NCI-H446 treated with DMSO at 0.1 percent for 48 hours (cell line): ENCODE measurements at regions not wholly inside any gene's neighbourhood (a gene's known extent, or its start where the extent isn't known, plus 50 kb on each side); places are given as distances from the start of the nearest gene placed in this dataset.

Source experiments
- DNase-seq: peaks from one replicate; lab custom pipeline; 2025; lab: John Stamatoyannopoulos, UW

DNA sequence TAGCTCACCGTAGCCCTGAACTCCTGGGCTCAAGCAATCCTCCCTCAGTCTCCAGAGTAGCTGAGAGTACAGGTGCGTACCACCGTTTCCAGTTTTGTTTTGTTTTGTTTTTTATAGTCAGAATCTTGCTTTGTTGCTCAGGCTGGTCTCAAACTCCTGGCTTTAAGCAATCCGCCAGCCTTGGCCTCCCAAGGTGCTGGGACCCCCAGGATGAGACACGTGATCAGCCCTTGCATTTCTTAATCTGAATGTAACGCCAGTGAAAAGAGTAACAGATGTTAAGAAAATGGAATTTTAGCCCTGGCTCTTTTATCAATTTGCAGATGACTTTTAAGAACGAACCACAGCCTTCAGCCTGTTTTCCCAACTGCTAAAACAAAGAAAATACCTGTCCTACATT lies 451.3 kb downstream of the SHQ1 start:
- DNase-seq = no peak

DNA sequence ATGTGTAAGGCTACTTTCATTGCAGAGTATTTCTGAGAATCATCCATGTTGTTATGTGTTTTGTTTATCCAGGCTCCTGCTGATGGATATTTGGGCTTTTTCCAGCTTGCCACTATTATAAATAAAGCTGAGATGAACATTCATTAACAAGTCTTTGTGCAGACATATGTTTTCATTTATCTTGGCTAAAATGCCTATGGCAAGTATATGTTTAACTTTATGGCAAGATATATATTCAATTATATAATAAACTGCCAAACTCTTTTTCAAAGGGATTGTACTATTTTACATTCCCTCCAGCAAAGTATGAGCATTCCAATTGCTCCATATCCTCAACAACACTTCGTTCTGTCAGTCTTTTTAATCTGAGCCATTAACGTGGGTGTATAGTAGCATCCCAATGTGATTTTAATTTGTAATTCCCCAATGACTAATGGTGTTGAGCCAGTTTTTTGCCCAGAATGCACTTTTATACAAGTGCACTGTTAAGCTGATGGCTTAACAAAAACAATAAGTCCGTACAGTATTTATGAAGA lies 452.4 kb downstream of the SHQ1 start:
- no peak for DNase-seq

DNA sequence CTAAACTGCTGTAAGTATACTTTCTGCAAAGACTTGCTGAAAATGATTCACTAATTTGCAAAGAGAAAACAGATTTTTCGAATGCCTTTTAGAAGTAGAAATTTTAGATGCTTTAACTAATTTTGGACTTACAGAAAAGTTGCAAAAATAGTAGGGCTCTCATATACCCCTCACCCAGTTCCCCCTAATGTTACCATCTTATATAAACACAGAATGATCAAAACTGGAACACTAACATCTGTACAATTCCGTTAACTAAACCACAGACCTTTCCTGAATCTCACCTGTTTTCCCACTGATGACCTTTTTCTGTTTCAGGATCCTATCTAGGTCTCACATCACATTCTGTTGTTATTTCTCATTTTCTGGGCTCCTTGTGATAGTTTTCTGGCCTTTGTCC lies 454.8 kb downstream of the SHQ1 start:
- DNase-seq = no peak

DNA sequence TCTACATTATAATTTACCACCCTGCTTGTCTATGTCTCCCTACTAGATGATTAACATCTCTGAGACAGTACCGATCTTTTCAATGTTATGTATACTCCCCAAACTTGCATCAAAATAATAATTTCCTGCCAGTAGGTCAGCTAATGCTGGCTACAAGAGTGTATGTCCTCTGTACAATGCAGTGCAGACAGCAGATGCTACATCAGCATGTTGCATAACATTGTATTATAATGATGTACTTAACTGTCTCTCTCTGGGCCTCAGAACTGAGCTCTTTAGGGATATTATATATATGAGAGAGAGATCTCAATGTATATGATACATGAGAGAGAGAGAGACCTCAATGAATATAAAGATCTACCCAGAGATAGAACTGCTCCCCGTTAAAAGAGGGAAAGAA lies 456.6 kb downstream of the SHQ1 start:
- no peak for DNase-seq

DNA sequence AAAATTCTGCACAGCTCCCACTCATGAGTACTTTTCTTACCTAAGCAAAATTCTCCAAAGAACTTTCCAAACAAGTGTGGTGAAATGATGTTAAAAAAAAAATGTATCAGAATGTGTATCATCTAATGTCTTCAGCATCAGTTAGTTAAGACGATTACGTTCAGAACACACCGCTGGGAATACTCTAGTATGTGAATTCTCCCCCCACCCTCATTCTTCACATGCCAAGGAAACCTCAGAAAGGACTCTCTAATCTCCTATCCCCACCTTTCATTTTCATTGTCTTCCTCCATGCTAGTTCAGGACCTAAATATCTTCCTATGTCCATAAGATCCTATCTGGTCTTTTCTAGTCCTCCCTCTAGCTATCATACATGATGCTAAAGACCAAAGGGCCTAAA lies 457.4 kb downstream of the SHQ1 start:
- DNase-seq = no peak

DNA sequence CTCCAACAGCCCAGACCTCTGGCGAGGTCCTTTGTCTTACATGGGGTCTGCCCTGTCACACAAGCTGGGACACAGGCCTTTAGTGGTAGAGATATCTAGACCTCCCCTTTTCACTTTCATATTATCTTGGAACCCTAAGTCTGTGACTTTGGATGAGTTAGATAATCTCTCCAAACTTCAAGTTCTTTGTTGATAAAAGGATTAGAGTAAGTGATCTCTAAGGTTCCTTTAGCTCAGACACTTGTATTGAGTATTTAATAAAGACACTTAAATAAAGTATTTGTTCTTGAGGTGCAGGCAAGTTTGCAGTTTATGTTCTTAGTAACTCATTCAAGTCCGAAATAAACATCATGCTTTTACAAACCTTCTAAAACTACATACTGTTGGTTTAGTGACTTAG lies 459.6 kb downstream of the SHQ1 start:
- no peak for DNase-seq

DNA sequence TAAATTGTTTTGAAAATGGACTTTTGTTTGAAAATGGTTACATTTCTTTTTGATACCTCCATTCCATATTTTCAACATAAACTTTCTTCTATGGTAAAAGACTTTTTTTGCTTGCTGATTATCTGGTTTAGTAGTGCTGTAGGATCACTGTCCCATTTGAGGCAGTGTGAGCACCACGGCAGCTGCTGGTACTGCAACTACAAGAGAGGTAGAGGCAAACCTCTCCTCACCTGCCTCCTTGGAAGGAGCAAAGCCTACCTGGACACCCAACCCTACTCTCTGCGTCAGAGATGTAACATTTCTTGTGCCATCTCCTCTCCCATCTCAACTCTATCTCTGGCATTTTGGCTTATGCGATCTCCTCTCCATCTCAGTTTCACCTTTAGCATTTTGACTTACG lies 460.1 kb downstream of the SHQ1 start:
- DNase-seq = no peak

DNA sequence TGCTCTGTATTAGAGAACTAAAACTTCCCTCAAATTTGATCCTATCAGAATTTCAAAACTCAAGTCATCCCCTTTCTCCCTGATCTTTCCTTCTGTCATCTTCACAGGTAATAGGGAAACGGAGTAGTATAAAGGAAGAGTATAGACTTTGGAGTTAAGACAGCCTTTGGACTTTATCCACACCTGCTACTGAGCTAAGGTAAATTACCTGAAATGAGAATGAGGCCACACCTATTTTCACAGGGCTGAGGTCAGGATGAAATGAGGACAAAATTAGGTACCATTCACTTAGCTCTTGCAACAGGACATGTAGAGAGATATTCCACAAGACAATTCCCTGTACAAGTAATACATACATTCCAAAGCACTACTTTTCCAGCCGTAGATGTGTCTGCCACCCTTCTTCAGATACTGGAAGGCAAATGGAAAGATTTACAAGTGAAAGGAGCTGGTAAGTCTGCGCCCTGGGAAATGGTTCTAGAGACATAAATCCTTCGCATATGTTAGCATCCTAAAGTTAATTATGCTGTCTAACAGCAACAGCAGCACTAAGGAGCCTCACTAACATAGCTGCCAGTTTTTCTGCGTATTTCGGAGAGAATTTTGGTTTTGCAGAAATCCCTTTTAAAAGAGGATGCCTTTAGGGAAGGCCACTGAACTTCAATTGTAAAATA lies 461.8 kb downstream of the SHQ1 start:
- no peak for DNase-seq

DNA sequence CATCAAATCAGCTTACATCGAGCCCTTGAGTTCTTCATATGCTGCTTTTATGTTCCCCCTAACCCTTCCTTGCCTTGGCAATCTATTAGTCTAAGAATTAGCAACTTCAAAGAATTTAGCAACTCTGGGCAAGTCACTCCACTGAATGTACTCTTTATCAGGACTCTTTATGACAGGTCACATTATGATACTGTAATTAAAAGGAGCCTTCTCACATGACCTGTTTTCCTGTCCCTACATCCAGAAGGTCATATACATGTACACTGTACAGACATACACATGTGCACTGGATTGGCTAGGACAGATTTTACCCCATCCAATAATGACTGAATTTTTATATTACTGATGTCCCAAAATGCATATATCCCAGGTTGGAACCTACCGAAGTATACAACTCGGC lies 463.1 kb downstream of the SHQ1 start:
- DNase-seq = no peak

DNA sequence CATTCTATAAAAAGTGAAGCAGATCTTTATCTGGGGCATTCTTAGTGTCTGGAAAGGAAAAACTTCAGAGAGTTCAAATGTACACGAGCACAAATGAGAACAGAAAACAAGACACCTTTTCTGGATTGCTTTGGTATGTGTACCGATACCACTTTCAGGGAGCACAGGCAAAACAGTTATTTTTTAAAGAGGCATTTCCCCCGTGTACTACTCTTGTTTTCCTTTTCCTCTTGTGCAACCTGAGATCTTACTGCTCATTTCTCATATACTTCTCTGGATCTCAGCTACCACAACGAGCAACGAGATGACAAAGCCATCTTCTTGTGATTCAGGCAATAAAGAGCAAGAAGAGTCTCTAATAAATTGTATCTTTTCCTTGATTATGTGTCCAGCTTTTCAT lies 463.6 kb downstream of the SHQ1 start:
- no peak for DNase-seq

DNA sequence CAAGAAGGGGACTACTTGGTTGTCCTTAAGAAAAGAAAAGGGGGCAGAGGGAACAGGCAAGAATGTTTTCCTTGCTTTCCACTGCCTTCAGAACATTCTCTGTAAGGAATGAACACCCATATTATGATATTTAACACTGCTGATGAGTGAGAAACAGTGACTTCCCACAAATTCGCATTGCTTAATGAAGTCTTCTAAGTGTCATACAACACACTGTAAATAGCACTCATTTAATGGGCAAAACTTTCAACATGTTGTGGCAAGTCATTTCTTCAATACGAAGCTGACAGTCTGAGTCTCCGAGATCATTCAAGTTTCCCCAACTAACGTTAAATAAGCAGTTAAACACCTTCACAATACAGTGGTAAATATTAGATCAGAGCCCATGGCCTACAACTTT lies 464.4 kb downstream of the SHQ1 start:
- no peak for DNase-seq

DNA sequence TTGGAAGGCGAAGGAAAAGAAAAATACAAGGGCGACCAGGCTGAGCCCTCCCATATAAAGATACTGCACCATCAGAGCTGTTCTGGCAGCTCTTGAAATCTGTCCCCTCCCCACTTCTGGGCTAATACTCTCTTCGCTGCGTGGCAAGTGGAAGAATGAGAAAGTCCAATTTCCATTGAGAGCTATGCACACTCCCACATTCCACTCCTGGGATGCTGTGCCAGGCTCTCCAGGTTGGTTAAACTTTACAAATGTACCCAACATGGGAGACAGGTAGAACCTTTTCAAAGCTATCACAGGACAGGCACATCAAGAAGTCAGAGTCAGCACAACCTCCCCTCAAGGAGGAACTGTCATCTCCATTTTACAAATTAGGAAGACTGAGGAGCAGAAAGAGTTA lies 465.0 kb downstream of the SHQ1 start:
- no peak for DNase-seq

DNA sequence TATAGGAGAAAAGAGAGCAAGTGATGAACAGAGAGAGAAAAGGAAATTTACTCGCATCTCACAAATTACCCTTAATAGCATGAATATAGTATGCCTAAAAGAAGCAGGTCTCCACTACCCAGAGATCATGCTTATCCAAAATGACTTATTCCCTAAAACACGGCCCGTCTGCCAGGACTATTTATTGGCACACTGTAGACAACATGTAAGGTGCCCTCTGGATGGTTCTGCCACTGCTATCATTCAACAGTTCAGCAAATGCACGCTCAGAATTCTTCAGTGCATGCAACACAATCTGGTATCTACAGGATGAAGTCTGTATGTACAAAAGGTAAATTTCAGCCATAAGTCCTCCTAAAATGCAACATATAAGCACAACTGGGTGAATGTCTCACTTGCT lies 465.8 kb downstream of the SHQ1 start:
- DNase-seq = no peak

DNA sequence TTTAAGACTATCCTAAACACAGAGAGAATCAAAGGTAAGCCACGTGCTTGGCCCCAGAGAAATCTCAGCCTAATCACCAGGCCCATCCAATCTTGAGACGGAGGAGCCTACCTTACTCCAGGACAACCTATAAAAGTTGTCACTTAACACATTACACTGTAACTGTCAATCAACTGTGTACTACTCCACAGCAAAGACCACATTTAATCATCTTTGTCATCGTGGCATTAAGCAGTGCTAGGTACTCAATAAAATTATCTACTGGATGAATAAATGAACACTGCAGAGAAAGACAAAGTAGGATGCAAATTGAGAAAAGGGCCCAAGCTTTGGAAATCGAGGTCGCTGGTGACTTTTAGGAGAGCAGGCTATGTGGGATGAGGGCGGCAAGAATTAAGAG lies 466.7 kb downstream of the SHQ1 start:
- no peak for DNase-seq

DNA sequence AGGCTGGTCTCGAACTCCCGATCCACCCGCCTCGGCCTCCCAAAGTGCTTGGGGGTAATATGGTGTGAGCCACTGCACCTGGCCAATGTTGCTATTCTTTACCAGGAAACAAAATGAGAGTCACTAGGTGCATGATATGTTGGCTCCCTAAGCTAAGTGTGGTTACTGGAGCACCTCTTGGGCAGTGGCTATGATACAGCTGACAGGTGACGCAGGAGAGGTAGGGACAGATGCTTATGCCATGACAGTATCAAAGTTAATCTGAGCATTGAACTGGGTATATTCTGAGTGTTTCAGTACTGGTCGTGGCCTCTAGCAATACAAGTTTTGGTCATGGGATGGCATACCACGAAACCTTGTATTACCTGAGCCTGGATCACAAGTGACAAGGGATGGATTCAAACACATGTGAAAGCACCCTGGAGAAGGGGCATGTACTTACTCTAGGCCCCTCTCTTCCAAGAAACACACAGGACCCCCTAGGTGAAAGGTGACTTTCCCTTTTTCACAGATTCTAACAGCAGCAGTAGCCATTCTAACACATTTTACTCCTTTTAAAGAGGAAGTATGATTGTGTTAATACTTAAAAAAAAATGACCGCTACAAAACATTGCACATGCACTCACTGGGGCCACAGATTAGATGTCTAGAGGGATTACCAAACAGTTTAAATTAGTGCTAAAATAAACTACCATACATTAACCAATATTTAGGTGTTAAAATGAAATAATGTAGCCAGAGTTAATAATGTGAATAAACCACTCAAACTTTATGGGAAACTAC lies 467.3 kb downstream of the SHQ1 start:
- DNase-seq = no peak

DNA sequence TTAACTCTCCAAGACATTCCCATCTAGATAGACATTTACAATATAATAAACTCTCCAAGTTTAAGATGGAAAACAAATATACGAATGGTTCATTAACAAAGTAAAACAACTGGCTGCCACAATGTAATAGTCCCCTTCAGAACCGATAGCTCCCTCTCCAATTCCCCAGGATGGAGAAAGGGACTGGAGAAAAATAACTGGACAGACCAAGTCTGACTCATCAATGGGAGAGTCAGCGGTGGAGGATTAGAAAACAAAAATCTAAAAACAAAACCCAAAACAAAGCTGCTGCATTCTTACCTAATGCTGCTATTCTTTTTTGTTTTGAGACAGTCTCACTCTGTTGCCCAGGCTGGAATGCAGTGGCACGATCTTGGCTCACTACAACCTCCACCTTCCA lies 468.1 kb downstream of the SHQ1 start:
- DNase-seq = no peak

DNA sequence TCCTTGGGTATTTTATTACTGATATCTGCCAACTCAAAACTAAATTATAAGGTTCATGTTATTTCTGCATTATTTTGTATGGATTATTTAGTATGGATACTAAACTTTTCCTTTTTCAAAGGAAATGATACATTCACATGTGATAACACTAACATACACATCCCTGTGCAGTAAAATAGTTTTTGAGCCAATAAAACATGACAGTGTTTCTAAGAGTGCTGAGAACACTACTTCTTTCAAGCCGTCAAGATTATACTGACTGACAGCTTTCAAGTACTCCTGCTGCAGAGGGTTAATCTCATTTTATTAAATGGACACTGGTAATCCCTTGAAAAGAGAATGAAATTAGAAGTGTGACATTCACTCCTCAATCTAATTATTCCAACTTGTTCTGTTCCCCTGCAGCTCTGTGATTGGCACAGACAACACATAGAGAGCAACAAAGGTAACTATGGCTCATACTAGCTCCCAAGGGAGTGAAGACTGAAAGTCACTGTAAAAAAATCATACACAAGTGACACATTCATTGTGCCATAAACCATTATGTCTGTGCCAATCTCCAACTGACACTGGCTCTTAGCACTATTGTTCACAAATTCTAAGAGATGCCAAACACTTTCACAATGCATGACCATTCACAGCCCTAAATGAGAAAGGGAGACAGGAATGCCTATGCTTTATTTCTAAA lies 468.6 kb downstream of the SHQ1 start:
- DNase-seq = no peak

DNA sequence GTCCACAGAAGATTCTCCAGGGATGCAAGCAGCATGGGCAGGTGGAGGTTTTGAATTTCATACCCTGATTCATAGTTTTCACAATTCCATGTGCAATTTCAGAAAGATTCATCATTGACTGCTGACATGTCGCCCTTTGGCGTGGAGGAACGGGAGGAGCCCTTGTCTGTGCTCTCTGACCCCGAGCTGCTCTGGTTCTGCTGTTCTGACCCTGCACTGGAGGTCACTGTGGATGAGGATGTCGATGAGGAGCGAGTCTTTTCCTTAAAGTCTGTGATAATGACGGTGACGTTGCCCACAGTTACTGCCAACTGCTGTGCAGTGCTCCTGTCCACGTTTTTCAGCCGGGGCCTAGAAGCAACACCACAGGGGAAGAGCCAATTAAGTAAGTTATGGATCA lies 470.0 kb downstream of the SHQ1 start:
- no peak for DNase-seq

DNA sequence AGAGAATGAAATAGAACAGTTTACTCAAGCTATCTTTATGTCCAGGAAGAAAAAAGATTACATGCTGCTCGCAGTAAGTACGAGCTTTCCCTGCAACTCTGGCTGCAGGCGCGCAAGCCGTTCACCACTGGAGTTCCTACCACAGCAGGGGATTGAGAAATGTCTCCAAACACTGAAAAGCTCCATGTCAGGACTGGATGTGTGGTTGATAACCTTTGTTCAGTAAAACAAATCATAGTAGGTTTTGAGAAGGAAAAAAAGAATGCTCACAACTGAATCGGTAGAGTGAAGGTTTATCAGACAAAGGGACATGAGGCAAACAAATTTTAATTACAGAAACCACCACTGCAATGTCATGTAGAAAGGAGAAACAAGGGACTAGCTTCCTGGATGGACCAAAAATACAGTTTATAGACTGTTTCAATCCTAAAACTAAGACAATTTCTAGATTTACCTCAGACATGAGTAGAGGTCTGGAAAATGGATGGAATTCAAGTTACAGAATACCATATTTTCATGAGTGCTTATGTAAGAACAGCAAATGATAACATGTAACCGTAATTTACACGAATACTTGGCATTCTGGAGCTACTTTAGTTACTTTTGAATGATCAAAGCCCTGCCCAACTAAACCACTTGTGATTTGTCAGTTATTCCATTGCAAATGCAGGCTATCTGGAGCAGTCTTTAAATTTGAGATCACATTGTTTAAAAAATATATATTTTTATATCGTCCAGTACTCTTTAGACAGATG lies 471.1 kb downstream of the SHQ1 start:
- no peak for DNase-seq

DNA sequence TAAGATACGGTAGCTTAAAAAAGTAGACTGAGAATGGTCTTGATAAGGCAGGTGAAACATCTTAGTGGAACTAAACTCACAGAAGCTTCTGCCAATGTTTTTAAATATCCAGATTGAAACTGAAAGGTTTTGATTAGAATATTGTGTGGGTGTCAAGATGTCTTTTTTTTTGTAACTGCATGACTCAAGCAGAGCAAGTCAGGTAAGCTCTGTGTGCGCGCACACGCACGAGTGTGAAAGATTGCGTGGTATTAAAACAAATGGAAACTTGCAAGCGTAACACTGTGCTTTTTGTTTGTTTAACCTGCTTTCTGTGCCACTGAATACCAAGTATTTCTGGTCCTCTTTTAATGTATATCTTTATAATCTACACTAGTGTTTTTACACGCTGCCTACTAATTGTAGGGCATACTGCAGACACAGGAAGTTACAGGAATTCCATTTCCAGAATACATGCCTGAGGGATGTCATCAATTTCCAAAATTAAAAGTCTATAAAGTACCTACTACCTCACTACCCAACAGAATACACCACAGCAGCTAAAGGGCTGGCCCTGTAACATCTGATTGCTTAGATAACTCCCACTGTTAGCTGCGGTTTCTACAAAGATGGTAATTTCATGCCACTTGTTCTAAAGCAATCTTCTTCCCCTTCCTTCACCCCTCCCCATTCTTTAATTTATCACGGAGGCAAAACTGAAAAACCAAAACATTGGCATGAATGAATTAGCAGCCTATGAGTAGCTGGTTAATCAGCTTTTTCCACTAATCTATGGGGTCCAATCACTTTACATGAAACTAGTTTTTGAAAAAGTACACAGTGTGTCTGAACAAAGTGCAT lies 472.8 kb downstream of the SHQ1 start:
- DNase-seq = no peak

DNA sequence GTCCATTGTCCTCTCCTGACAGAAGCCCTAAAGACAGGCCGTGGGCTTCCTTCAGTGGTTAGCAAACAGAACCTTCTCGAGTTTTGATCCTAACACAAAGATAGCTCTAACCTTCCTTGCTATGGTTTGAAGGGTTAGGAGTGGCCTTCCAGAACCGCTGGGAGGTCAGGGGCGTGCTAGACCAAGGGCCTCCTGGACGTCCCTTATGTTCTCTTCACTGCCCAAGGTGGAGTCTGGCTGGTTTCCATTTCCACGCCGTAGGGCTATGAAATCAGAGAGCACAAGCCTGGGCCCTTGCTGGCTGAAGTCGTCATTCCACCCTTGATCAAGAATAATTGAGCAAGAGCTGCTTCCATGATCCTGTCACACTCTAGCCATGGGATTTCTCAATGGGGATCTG lies 475.1 kb downstream of the SHQ1 start:
- DNase-seq = no peak
